HFF-Myc (cell line): ENCODE measurements at regions not wholly inside any gene's neighbourhood (a gene's known extent, or its start where the extent isn't known, plus 50 kb on each side); places are given as distances from the start of the nearest gene placed in this dataset.

Experiments
- DNase-seq: peaks from one replicate; pipeline ENCODE4 v3.0.0-alpha.2; 2011; ENCODE audit warnings: low read depth; ENCODE audit errors: extremely low read depth
- H3K4me3 ChIP-seq: replicated peaks from 2 replicates; pipeline ENCODE4 v1.5.1; 2011; ENCODE audit warnings: low read depth, mild to moderate bottlenecking, control low read depth, low read length
- TF ChIP-seq, protein P1 (sequence below): IDR thresholded peaks from 2 replicates; pipeline ENCODE4 v1.5.1; 2012; ENCODE audit warnings: mild to moderate bottlenecking, low read depth, low read length, control low read depth; ENCODE audit errors: missing control alignments

DNA sequence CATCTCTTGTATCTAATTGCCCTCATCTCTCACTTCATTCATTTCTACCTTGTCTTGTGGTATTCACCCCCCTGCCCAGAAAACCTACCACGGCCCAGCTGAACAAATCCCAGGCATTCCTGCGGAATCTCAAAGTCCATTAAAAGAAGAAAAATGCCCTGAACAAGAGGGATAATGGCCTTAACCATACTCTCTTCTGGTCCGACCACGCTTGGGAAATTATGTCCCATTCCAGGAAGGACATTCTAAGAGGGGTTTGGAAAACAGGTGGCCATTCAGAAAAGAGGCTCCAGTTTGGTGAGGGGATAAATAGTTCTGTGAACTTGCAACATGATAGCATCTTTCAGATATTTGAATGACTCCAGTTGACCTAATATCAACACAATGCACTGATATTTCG, 349.9 kb upstream of the ZNF521 start:
- TF ChIP-seq, protein P1, sequence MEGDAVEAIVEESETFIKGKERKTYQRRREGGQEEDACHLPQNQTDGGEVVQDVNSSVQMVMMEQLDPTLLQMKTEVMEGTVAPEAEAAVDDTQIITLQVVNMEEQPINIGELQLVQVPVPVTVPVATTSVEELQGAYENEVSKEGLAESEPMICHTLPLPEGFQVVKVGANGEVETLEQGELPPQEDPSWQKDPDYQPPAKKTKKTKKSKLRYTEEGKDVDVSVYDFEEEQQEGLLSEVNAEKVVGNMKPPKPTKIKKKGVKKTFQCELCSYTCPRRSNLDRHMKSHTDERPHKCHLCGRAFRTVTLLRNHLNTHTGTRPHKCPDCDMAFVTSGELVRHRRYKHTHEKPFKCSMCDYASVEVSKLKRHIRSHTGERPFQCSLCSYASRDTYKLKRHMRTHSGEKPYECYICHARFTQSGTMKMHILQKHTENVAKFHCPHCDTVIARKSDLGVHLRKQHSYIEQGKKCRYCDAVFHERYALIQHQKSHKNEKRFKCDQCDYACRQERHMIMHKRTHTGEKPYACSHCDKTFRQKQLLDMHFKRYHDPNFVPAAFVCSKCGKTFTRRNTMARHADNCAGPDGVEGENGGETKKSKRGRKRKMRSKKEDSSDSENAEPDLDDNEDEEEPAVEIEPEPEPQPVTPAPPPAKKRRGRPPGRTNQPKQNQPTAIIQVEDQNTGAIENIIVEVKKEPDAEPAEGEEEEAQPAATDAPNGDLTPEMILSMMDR, result no peak
- H3K4me3 ChIP-seq, result no peak overlapping the region
- DNase-seq, result no peak

- H3K4me3 ChIP-seq, result no peak overlapping the region
- TF ChIP-seq, protein P1, result no peak
- no peak for DNase-seq
These were observed 335.1 kb upstream of the ZNF521 start for GRCh38 chr18:25686960-25687500.

DNA sequence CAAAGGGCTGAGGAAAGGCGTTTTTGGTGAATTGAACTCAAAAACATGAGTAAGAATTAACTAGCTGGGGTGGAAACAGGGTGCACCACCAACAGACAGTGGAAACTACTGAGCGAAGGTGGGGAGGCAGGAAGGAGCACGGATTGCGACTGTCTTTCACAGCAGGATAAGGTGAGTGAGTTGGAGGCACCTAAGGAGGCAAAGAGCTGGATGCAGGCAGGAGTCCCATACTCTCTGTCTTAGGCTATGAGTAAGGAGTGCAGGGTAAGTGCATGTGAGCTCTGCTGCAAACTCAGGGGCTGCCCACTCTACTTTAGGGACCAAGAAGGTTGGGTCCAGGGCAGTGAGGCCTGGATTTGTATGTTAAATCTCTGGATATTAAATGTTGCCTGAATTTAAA, 333.1 kb upstream of the ZNF521 start:
- TF ChIP-seq, protein P1, result no peak
- no peak overlapping the region for H3K4me3 ChIP-seq
- DNase-seq, result no peak

GRCh38 chr18:25679491-25679890, 327.5 kb upstream of the ZNF521 start:
- H3K4me3 ChIP-seq, result no peak overlapping the region
- TF ChIP-seq, protein P1, result no peak
- no peak for DNase-seq

DNA sequence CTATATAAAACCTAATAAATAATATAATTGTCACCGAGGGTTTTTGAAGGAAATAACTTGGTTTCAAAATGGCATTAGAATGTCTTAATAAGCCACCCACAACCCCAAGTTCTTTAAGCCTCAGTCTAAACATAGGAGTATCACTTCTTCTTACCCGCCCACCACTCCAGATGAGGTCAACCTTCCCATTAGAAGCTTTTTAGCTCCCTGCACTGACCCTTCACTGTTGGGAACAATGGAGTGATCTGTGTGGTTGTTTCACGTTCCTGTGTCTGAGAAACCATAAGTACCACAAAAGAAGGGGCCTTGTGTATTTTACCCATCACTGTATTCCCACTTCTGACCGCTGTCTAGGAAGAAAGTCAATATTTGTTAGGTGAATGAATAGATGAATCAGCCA, 326.3 kb upstream of the ZNF521 start:
- TF ChIP-seq, protein P1, result no peak
- no peak for DNase-seq
- no peak overlapping the region for H3K4me3 ChIP-seq

- no peak overlapping the region for H3K4me3 ChIP-seq
- DNase-seq, result no peak
- TF ChIP-seq, protein P1, result no peak
These were observed 323.3 kb upstream of the ZNF521 start for GRCh38 chr18:25675123-25675850.
